Astrocyte (in vitro differentiated cells and primary cell): ENCODE measurements at regions not wholly inside any gene's neighbourhood (a gene's known extent, or its start where the extent isn't known, plus 50 kb on each side); places are given as distances from the start of the nearest gene placed in this dataset.

Source experiments
- CTCF ChIP-seq: IDR thresholded peaks from 2 replicates; pipeline ENCODE4 v1.5.1; 2011; ENCODE audit warnings: low read depth, mild to moderate bottlenecking, inconsistent platforms, low read length, moderate library complexity; ENCODE audit not compliant: insufficient read depth
- EZH2 ChIP-seq: IDR thresholded peaks from 2 replicates; pipeline ENCODE4 v1.6.1; 2012; ENCODE audit warnings: mild to moderate bottlenecking, low read length, inconsistent platforms; ENCODE audit not compliant: insufficient read depth

- TF ChIP-seq CTCF (no peak), EZH2 (no peak)
Observed at GRCh38 chr3:106119614-106120082, 250.8 kb upstream of the CBLB start.
